ENCODE measurements at regions not wholly inside any gene's neighbourhood (a gene's known extent, or its start where the extent isn't known, plus 50 kb on each side); places are given as distances from the start of the nearest gene placed in this dataset.
A peak's percentile ranks its signal among the peaks of the same experiment; 100 is the strongest.
"Not testable (repeated sequence)": the region's sequence is repeated elsewhere in the genome, so short reads cannot be mapped to it uniquely, and the experiment has no call there.

- DNase-seq (ENCODE audit: low read depth), result no peak
These were observed 375.6 kb upstream of the CCDC54 start for GRCh38 chr3:107001635-107002034.

GRCh38 chr3:107005352-107005751 lies 371.9 kb upstream of the CCDC54 start:
- DNase-seq (ENCODE audit: low read depth), result not testable (repeated sequence)

- DNase-seq (ENCODE audit: low read depth), result no peak
These were observed 369.0 kb upstream of the CCDC54 start for GRCh38 chr3:107008213-107008612.

GRCh38 chr3:107013641-107014040 lies 363.6 kb upstream of the CCDC54 start:
- no peak for DNase-seq (ENCODE audit: low read depth)

- no peak for DNase-seq (ENCODE audit: low read depth)
These were observed 352.6 kb upstream of the CCDC54 start for GRCh38 chr3:107024551-107025026.

- no peak for DNase-seq (ENCODE audit: low read depth)
These were observed 351.3 kb upstream of the CCDC54 start for GRCh38 chr3:107025961-107026360.

DNA sequence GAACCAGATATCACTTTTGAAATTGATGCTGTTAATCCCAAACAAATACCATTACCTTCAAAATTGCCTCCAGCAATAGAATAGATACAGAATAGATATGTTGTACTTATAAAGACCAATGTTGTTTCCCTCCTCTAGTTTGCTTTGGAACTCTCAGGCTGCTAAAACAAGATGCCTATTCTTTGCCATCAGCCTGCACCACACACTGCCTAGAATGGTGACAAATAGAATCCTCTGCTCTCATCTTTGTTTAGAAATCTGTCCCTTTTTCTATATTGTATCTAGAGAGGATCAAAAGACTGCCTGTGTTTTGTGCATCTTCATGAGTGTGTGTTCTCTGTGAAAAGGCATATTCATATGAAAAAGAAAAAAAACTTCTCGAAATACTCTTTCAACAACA lies 349.2 kb upstream of the CCDC54 start:
- DNase-seq (ENCODE audit: low read depth), result no peak

DNA sequence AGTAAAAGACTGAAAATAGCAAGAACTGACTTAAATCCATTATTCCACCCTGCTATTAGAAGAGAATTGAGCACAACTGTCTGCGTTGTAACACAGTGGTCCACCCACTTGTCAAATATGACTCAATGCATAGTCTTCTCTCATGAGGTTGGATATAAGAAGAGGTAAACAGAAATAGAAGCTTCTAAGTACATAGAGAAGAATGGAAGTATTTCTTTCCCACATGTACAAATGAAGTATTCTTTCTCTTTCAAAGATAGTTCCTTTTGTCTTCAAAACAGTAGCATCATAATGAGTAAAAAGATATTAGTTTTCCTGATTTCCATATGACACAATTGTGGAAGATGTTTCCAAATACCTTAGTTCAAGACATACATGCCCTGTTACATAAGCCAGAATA lies 348.6 kb upstream of the CCDC54 start:
- DNase-seq (ENCODE audit: low read depth), result no peak

DNA sequence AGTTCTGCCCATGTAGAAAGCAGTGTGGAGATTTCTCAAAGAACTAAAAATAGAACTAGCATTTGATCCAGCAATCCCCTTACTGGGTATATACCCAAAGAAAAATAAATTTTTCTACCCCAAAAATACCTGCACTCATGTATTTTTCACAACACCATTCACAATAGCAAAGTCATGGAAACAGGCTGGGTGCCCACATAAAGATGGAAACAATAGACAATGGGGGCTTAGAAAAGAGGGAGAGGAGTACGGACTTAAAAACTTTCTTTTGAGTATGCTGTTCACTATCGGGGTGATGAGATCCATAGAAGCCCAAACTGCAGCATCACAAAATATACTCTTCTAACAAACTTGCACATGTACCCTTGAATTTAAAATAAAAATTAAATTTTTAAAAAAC lies 345.1 kb upstream of the CCDC54 start:
- no peak for DNase-seq (ENCODE audit: low read depth)

GRCh38 chr3:107034142-107034541 lies 343.1 kb upstream of the CCDC54 start:
- no peak for DNase-seq (ENCODE audit: low read depth)

DNA sequence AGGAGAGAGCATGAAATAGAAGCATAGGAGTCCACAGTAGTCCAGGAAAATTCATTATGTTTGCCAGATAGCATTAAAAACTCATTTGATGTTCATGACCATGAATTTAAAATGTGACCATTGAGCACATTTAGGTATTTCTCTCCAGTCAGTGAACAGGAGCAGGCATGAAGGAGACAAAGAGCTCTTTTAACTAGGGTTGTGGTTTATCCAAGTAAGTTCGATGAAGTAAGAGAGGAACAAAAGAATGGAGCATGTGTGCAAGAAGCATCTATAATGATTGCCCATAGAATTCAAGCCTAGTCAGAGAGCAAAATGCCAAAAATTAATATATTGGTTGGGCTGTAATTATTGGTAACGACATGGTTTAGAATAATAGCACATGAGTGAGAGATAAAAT lies 342.1 kb upstream of the CCDC54 start:
- DNase-seq (ENCODE audit: low read depth), result no peak

GRCh38 chr3:107044677-107045076 lies 332.6 kb upstream of the CCDC54 start:
- DNase-seq (ENCODE audit: low read depth), result no peak

GRCh38 chr3:107045791-107046190 lies 331.4 kb upstream of the CCDC54 start:
- no peak for DNase-seq (ENCODE audit: low read depth)

- DNase-seq (ENCODE audit: low read depth), result no peak
These were observed 321.9 kb upstream of the CCDC54 start for GRCh38 chr3:107055181-107055942.

- no peak for DNase-seq (ENCODE audit: low read depth)
These were observed 315.8 kb upstream of the CCDC54 start for GRCh38 chr3:107061466-107061865.

GRCh38 chr3:107062310-107062709 lies 314.9 kb upstream of the CCDC54 start:
- DNase-seq (ENCODE audit: low read depth), result no peak

DNA sequence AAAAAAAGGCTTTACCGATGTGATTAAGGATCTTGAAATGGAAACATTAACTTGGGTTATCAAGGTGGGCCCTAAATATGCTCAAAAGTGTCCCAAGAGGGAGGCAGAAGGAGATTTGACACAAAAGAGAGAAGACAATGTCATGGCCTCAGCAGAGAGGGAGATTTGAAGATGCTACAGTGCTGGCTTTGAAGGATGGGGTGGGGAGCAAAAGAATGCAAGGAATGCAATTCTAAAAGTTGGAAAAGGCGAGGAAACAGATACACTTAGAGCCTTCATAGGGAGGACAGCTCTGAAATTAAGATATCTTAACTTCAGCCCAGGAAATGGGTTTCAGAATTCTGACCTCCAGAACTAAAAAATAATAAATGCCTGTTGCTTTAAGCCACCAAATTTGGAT lies 314.5 kb upstream of the CCDC54 start:
- no peak for DNase-seq (ENCODE audit: low read depth)

DNA sequence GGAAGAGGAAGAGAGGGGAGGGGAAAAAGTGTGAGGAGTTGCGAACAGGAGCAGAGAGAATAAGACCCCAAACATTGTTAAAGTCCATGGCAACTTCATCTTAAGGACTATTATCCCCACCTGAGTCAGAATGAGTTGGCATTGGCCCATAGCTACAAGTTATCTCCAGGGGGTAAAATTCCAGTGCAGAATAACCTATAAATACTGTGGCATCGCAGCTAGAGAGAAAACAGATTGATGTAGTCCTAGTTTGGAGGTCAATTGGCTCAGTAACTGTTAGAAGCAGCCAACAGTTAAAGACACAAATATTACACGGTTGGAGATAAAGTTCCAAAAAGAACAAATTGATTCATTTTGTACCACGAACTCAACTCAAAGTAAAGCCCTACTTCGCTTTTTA lies 313.9 kb upstream of the CCDC54 start:
- DNase-seq (ENCODE audit: low read depth), result no peak

DNA sequence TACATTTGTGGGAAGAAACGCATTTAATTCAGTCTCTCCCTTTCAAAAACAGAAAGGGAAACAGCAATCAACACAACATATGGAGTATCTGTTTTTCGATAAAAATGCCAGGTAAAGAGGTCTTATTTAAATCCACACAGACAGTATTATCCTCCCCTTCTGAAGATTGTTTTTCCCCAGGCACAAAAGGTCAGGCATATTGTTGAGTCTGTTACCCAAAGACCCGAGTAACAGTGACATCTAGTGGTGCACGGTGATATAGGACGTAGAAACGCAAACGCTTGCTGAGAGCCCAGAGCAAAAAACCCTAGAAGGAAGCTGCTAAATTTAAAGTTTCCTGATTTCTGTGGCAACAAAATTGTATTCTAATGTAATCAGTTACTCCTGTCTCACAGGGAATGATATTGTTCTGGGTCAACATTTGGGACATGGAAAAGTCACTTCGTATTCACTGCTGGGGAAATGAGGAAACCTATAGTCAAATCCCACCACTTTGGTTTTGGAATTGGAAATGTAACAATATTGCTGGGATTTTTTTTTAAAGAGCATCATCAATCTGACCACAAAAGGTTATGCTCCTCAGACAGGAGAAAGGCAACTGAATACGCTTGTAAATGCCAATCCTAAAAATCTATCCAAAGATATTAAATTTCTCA lies 312.7 kb upstream of the CCDC54 start:
- DNase-seq (ENCODE audit: low read depth), result peak; percentile 2

- no peak for DNase-seq (ENCODE audit: low read depth)
These were observed 312.0 kb upstream of the CCDC54 start for GRCh38 chr3:107065094-107065861.

- no peak for DNase-seq (ENCODE audit: low read depth)
These were observed 309.8 kb upstream of the CCDC54 start for GRCh38 chr3:107067421-107067820.

GRCh38 chr3:107068980-107069379 lies 308.3 kb upstream of the CCDC54 start:
- DNase-seq (ENCODE audit: low read depth), result no peak

- no peak for DNase-seq (ENCODE audit: low read depth)
These were observed 300.3 kb upstream of the CCDC54 start for GRCh38 chr3:107076946-107077345.

Data from stimulated activated CD8-positive, alpha-beta memory T cell treated with anti-CD3 and anti-CD28 coated beads, Interleukin-15, amount 100 ng/mL, for 24 hours (primary cell).